DLD1 (cell line): ENCODE measurements at regions not wholly inside any gene's neighbourhood (a gene's known extent, or its start where the extent isn't known, plus 50 kb on each side); places are given as distances from the start of the nearest gene placed in this dataset.
"Not testable (repeated sequence)": the region's sequence is repeated elsewhere in the genome, so short reads cannot be mapped to it uniquely, and the experiment has no call there.

Experiments
- in situ Hi-C: cut with HindIII; loops from 2 replicates; pipeline ENCODE4 v1.10.0; 2017; ENCODE audit warnings: low sequenced_read_pairs

DNA sequence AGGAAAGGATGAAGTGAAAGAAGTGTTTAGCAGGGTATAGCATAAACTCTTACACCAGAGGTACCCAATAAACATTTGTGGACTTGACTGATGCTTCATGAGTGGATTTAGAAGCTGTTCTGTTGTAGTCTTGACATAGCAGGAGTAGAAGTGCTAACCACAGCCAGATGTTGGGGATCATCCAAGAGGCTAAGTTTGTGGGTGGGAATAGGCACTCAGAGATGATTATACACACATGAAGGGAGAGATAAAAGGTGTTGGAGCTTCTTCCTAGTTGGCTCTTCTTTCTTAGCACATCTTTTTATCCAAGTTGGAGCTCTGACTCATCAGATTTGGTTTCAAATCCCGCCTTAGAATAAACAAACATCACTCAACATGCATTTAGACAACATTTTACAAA is 166.7 kb upstream of the E2F7 start:
- in situ Hi-C loops = no loop called here

DNA sequence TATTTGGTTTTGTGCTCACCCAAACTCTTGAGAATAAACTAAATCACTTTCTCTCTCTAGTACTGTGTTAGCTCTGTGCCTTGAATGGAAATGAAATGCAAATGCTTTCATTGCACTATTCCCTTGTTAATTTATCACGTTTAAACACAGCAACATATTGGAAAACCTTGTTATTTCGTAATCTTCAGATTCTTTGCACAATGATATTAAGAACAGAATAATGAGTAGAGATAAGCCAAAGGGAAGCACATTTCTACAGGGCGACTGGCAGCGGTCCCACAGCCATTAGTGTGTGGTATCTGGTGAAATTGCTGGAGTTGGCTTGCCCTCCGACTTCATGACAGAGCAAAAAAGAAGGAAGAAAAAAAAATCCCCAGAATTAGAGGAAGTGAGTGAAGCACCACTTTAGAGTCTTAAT is 166.1 kb upstream of the E2F7 start:
- in situ Hi-C loops = no loop called here

DNA sequence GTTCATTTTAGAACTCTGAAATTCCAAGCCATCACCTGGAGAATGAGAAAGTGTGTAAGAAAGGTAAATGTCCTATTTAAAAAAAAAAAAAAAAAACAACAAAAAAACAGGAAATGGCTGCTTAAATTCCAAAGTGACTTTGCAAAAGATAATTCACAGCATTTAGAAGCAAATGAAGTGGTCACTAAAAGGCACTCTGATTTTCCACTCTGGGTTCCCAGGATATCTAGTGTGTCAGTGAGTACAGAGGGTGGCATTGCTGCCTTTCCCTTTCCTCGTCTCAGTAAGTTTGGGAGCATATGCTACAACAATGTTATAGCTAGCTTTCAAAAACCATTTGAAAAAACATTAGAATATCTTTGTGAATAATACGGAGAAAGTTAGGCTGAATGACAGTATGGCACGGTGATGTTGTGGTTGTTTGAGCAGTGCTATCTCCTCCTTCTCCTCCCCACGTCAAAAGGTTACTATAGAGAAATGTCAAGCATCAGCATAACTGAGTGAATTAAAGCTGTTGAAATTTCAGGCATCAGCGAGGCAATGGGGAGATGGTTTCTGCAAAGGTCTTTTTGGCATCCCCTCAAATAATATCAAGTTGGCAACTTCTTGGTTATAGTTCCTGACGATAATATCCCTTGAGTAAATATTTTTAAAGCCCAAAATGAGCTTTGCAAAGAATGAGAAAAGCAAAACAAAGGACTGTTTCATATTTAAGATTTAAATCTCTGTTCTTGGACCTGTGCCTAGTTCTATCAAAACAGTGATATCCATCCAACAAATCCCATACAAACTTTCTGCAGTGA is 164.5 kb upstream of the E2F7 start:
- in situ Hi-C loops = no loop called here

DNA sequence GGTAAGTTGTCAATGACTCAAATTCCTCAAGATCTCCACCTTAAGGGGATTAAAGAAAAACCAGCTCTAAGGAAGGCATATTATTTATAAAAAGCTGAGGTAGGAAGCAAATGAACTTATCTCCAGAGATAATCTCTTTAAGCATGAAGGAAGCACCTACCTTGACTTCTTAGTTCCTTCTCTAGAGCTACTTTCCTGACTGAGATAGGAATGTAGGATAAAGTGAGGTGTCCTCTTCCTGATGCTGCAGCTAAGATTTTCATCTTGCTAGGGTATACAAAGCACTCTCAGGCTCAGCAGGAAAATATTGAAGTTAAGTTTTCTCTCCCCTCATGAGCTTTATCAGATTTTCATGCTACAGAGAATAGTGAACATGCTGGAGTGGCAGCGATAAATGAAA is 163.0 kb upstream of the E2F7 start:
- in situ Hi-C loops = no loop called here

DNA sequence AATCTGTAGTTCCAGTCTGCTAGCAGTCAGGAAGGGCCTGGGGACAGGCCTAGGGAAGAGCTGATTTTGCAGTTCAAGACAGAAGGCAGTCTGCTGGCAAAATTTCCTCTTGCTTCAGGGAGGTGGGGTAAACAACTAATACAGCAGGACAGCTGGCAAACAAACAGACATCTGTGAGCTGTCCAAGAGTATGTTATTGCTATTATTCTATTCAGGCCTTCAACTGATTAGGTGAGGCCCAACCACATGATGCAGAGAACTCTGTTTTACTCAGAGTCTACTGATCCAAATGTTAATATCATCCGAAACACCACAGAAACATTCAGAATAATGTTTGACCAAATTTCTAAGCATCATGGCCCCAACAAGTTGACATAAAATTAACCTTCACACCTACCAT is 161.0 kb upstream of the E2F7 start:
- in situ Hi-C loops = no loop called here

DNA sequence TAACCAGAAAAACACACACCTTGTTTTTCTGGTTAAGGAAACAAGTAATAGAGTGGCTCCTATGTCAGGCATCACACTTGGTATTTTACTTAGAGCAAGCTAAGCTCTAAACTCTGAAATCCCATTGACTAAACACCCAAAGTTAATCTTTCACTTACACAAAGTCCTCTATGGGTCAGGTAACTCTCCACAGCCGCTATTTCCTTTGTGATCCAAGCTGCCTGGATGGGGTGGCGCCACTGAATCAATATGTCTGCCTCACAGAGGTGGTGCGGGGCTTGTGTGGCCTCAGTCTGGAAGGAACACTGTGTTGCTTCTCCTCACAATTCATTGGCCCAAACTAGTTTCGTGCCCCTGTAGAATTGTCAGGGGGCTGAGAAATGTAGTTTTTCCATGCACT is 160.0 kb upstream of the E2F7 start:
- in situ Hi-C loops = no loop called here

DNA sequence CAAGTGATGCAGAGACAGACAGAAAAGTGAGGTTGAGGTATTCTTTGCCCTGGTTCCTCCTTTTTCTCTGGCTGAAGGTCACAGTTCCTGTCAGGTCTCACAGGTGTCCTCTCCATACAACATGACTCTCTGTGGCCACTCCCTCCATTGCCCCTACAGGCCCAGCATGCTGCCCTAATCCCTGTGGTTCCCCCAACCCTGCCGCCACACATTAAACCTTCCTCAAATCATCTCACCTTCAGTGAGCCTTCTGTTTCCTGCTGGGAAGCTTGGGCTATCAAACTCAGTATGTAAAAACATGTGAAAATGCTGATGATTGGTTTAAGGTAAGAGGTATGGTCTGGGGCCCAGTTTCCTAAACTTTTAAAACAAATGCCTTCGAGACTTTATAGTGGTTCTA is 159.0 kb upstream of the E2F7 start:
- in situ Hi-C loops = no loop called here

DNA sequence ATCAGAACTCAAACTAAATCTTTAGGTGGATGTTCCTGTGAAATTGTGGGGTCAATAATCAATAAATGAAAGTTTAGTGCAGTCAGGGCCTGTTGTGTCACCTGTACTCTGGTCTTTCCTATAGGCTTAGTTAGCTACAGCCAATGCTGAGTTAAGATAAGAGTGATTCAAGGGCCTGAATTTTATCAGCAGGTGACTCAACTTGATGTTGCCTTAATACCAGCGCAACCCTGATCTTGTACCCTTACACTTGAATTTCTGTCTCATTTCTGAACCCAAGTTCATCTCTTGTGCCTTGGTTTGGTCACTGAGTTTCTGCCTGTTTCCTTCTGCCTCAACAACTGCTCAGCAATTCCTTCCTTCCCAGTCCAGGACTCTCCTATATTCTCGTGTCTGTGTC is 157.0 kb upstream of the E2F7 start:
- in situ Hi-C loops = no loop called here

DNA sequence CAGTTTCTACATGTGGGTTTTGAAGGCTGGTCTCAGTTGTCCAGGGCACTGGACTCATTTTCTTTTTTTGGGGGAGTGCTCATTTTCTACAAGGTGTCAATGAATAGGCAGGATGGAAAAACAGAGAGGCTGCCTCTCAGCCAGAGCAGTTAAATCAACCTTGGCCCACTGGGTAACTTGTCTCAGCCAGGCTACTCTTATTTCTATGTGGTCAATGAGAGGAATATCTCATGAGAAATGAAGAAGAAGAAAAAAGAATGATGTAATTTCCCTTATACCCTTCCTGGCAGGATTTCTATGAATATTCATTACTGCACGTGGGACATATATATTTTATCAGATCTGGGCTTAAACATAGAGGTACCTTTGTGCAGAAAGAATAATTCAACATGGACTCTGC is 155.2 kb upstream of the E2F7 start:
- in situ Hi-C loops = no loop called here

DNA sequence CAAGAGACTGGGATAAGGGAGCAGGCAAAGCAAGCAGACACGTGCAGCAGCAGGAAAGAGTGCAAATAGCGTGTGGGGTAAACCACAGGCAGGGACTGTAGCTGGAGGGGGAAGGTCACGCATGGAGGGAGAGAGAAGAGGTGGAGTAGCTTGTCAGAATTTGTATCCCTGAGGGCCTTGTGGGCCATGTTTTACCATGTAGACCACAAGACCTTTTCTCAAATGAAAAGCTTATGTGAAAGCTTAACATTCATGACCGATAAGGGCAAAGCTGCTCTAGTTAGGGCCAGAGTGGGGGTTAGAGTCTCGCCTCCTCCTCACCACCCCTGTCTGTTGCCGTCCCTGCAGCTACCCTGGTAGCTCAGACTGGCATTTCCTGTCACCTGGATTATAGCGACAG is 152.9 kb upstream of the E2F7 start:
- in situ Hi-C loops = no loop called here

DNA sequence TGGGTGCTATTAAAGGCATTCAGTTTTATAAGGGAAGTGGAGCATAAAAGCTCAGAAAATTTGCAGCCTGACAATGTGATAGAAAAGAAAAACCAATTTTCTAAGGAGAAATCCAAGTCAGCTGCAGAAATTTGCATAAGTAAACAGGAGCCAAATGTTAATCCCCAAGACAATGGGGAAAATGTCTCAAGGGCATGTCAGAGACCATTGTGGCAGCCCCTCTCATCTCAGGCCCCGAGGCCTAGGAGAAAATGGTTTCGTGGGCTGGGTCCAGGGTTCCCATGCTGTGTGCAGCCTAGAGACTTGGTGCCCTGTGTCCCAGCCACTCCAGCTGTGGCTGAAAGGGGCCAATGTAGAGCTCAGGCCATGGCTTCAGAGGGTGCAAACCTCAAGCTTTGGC is 150.8 kb upstream of the E2F7 start:
- in situ Hi-C loops = not testable (repeated sequence)

DNA sequence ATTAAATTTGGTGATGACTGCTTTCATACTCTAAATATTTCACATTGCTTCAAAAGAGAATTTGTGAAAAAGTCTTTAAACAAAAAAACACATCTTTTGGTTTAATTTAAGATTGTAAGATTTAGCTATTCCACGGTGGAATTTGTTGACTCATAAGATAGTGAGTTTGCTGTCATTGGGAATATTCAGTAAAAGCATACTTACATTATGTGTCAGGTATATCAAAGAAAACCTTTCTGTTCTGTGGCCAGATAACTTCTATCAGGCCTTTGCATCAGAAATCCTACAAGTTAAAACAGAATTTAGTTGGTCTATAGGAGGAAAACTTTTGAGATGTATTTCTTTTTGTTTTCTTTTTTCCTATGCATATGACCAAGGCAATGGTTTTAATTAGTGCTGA is 148.8 kb upstream of the E2F7 start:
- in situ Hi-C loops = no loop called here

DNA sequence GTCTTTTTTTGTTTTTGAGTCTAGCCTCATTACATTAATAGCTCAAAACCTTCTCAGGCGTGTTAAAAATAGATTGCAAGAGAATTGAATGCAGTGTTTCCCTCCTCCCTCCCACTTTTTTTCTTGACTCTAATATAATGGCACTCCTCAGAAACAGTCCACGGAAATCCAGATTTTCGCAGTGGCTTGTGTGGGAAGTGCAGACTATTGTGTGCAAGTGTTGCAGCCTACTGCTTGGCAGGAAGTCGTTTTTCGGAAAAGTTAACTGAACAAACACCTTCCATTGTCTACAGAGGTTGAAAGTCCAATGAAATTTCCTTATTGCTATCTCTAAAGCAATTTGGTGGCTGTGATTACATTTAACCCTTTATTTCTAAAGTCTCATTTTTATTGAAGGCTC is 147.9 kb upstream of the E2F7 start:
- in situ Hi-C loops = no loop called here

DNA sequence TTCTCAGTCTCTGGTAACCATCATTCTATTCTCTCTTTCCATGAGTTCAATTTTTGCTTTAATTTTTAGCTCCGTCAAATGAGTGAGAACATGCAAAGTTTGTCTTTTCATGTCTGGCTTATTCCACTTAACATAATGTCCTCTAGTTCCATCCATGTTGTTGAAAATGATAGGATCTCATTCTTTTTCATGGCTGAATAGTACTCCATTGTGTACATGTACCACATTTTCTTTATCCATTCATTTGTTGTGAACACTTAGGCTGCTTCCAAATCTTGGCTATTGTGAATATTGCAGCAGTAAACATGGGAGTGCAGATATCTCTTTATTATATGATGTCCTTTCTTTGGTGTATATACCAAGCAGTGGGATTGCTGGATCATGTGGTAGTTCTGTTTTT is 145.4 kb upstream of the E2F7 start:
- in situ Hi-C loops = no loop called here

DNA sequence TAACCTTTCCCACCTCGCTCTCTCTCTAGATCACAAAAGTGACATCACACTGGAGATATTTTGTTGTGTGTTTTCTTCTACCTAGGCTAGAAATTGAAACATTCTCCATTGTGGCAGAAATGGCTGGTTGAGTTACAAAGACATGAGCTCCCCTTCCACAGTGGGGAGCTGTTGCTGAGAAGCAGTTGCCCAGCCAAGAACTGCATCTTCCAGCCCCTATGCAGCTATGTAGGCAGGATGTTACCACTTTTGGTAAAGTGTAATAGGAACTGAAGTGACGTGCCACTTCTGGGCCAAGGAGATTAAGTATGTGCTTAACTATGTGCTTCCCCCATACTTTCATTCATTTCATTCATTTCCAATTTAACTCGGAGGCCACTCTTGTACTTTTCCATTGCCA is 138.7 kb upstream of the E2F7 start:
- in situ Hi-C loops = loop anchor here (5.0 kb wide), 1 partner anchor 33 kb away; no protein-coding TSS in a partner anchor

DNA sequence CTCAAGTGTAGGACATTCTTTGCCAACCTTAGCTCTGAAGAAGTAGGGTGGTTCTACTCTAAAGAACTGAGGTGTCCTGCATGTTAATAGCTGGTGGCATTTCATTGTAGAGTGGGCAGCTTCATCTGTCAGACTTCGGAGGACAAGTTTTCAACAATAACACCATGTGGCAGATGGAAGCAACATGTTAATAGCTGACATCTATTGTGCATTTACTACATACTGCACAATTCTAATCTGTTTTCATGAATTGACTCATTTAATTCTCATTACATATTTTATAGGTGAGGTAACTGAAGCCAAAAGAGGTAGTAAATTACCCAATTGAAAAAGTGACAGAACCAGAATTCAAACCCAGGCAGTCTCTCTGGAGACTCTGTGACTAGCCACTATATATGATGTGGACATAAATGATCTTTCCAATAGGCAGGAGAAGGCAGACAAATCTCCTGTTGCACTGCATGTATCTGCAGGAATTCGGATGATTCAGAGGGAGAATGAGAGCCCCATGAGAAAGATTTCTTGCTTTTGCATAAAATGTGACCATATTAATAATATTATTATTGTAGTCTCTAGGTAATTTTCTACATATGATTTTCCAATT is 137.2 kb upstream of the E2F7 start:
- in situ Hi-C loops = loop anchor here (5.0 kb wide), 1 partner anchor 35 kb away; no protein-coding TSS in a partner anchor

DNA sequence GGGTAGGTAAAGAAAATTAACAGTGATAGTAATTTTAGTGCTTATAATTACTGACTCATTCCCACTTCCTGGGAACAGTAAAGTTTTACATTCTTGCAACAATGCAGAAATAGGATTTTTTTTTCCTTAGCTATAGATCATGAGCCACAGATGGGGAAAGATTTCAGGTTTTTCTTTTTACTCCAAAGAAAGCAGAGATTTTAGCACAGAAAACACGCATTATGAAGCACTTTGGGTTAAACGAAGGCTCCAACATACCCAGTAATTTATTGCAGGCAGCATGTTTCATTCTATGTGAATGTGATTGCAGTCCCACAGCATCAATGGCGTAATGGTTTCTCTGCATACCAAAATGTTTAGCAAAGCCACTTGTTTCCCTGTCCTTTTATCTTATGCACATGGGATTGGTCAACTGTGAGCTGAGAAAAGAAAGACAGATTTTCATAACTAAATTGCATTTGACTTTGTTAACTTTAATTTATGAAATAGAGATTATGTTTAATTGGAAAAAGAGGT is 124.6 kb upstream of the E2F7 start:
- in situ Hi-C loops = no loop called here

DNA sequence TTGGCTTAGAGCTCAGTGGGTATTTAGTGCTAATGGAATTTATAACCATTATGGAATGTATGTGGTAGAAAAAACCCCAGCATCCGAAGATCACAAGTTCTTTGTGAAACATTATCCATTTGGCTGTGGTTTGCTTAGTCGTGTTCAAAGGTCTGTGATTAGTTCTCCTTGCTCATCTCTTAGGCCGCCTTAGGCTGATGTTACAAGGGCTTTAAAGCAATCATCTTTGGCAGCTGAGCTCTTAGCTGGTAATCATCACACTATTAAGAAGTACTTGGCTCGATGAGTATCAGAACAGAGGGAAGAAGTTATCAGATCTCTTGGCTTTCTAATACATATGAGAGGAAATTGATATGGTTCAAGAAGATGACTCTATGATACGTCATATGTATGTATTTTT is 124.1 kb upstream of the E2F7 start:
- in situ Hi-C loops = no loop called here

DNA sequence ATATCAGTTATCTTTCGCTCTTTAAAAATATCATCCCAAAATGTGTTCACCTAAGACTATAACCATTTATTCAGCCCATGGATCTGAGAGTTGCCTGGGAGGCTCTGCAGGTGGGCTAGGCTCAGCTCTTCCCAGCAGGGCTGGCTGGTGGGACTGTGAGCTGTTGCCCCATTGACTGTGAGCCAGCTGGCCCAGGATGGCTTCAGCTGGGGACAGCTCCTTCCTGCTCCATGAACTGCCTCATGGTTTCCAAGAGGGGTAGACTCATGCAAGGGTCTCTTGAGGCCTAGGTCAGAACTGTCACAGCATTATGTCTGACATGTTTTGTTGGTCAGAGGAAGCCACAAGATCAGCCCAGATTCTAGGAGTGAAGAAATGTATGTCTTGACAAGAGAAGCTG is 114.1 kb upstream of the E2F7 start:
- in situ Hi-C loops = no loop called here

DNA sequence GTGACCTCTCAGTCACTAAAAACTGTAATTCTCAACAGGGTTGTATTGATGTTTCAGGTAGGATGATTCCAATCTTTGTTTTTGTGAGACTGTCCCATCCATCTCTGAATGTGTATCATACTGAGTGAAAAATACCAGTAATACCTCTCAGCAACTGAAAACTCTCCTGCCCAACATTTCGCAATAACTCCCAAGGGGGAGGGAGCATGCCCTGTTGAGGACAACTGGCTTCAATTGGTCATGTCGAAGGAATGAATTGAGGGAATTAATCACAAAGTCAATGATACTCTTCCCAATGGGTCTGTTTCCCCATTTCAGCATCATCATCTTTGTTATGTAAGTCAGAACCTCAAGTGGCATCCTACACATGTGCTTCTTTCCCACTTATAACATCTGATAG is 102.4 kb upstream of the E2F7 start:
- in situ Hi-C loops = no loop called here

DNA sequence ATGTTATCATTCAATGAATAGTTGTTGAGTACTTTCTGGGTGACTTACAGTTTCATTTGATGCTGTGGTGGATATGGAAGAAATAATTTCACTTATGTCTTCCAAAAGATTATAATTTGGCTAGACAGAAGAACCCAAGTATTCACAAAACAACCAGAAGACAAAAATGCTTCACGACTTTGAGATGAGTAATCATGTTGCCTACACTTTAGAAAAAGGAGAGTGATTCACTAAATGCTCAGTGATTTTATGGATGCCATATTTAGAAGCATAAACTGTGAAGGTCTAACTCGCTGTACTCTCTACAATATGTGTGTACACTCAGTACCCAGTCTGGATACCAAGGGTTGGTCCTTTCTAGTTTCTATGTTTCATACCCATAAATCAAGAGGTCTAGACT is 101.3 kb upstream of the E2F7 start:
- in situ Hi-C loops = no loop called here
